ENCODE measurements at regions not wholly inside any gene's neighbourhood (a gene's known extent, or its start where the extent isn't known, plus 50 kb on each side); places are given as distances from the start of the nearest gene placed in this dataset.

GRCh38 chr4:114320126-114320525 lies 278.5 kb upstream of the UGT8 start:
- H3K27ac ChIP-seq (ENCODE audit: low read depth, low read length, poor library complexity, severe bottlenecking) = no peak overlapping the region
- no peak overlapping the region for H3K4me3 ChIP-seq (ENCODE audit: low read depth, low read length, poor library complexity, severe bottlenecking)
- H3K4me1 ChIP-seq (ENCODE audit: insufficient read depth, low read length, poor library complexity, severe bottlenecking) = no peaks in the 10 kb centered on the region
- ChIA-PET CTCF (no interaction called here), POLR2A (ENCODE audit: low non-redundant PET) (no interaction called here)
- no peaks in the 10 kb centered on the region for H3K9me3 ChIP-seq (ENCODE audit: low read depth, low read length, poor library complexity, severe bottlenecking)
- no peaks in the 10 kb centered on the region for H3K36me3 ChIP-seq (ENCODE audit: insufficient read depth, low read length, poor library complexity, severe bottlenecking)
- BruUV-seq (replicated peaks) = no TSS peak
- no peak for DNase-seq (ENCODE audit: low spot score)
- intact Hi-C loops (cut with micrococcal nuclease; ENCODE audit: unreplicated experiment) = no loop called here
- no peaks in the 10 kb centered on the region for H3K27me3 ChIP-seq (replicated peaks; ENCODE audit: insufficient read depth, low read depth, low read length, poor library complexity)
- TF ChIP-seq, protein P1, sequence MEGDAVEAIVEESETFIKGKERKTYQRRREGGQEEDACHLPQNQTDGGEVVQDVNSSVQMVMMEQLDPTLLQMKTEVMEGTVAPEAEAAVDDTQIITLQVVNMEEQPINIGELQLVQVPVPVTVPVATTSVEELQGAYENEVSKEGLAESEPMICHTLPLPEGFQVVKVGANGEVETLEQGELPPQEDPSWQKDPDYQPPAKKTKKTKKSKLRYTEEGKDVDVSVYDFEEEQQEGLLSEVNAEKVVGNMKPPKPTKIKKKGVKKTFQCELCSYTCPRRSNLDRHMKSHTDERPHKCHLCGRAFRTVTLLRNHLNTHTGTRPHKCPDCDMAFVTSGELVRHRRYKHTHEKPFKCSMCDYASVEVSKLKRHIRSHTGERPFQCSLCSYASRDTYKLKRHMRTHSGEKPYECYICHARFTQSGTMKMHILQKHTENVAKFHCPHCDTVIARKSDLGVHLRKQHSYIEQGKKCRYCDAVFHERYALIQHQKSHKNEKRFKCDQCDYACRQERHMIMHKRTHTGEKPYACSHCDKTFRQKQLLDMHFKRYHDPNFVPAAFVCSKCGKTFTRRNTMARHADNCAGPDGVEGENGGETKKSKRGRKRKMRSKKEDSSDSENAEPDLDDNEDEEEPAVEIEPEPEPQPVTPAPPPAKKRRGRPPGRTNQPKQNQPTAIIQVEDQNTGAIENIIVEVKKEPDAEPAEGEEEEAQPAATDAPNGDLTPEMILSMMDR (conservative IDR thresholded peaks at IDR 0.05; ENCODE audit: low read depth, low read length) = no peak
- TF ChIP-seq EZH2 (IDR thresholded peaks at IDR 0.05; ENCODE audit: borderline replicate concordance, low read depth, low read length, poor library complexity, severe bottlenecking) = no peak

DNA sequence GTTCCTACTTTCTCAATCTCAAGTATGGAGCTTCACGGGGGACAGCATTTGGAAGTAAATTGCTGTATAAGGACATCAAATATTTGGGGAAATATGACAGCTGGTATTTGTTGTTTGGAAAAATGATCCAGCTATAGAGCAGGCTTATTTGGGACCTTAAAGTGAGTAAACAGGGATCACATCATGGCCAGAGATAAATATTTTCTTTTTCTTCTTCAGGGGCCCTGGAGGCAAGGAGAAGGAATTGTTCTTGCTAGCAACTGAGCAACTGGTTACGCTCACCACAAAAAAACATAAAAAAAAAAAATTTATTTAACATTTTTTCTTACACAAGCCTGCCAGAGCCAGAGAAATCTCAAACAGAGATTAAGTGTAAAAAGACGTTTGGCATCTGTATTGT lies 277.2 kb upstream of the UGT8 start:
- POLR2A ChIA-PET (ENCODE audit: low non-redundant PET) = no interaction called here
- no TSS peak for BruUV-seq (replicated peaks)
- CTCF ChIA-PET = no interaction called here
- Histone ChIP-seq H3K4me3 (ENCODE audit: low read depth, low read length, poor library complexity, severe bottlenecking) (no peak overlapping the region), H3K4me1 (ENCODE audit: insufficient read depth, low read length, poor library complexity, severe bottlenecking) (no peaks in the 10 kb centered on the region), H3K27me3 (replicated peaks; ENCODE audit: insufficient read depth, low read depth, low read length, poor library complexity) (no peaks in the 10 kb centered on the region), H3K27ac (ENCODE audit: low read depth, low read length, poor library complexity, severe bottlenecking) (no peak overlapping the region), H3K9me3 (ENCODE audit: low read depth, low read length, poor library complexity, severe bottlenecking) (no peaks in the 10 kb centered on the region), H3K36me3 (ENCODE audit: insufficient read depth, low read length, poor library complexity, severe bottlenecking) (no peaks in the 10 kb centered on the region)
- TF ChIP-seq, protein P1 (conservative IDR thresholded peaks at IDR 0.05; ENCODE audit: low read depth, low read length) = no peak
- intact Hi-C loops (cut with micrococcal nuclease; ENCODE audit: unreplicated experiment) = no loop called here
- DNase-seq (ENCODE audit: low spot score) = no peak

GRCh38 chr4:114323841-114324240 lies 274.8 kb upstream of the UGT8 start:
- POLR2A ChIA-PET (ENCODE audit: low non-redundant PET) = no interaction called here
- CTCF ChIA-PET = no interaction called here
- H3K4me3 ChIP-seq (ENCODE audit: low read depth, low read length, poor library complexity, severe bottlenecking) = no peak overlapping the region

More at GRCh38 chr4:114323841-114324240, 274.8 kb upstream of the UGT8 start:
- intact Hi-C loops (cut with micrococcal nuclease; ENCODE audit: unreplicated experiment) = no loop called here
- Histone ChIP-seq H3K4me1 (ENCODE audit: insufficient read depth, low read length, poor library complexity, severe bottlenecking) (no peaks in the 10 kb centered on the region), H3K9me3 (ENCODE audit: low read depth, low read length, poor library complexity, severe bottlenecking) (no peaks in the 10 kb centered on the region), H3K27ac (ENCODE audit: low read depth, low read length, poor library complexity, severe bottlenecking) (no peak overlapping the region), H3K27me3 (replicated peaks; ENCODE audit: insufficient read depth, low read depth, low read length, poor library complexity) (no peaks in the 10 kb centered on the region), H3K36me3 (ENCODE audit: insufficient read depth, low read length, poor library complexity, severe bottlenecking) (no peaks in the 10 kb centered on the region)
- DNase-seq (ENCODE audit: low spot score) = no peak
- TF ChIP-seq, protein P1 (conservative IDR thresholded peaks at IDR 0.05; ENCODE audit: low read depth, low read length) = no peak
- TF ChIP-seq EZH2 (IDR thresholded peaks at IDR 0.05; ENCODE audit: borderline replicate concordance, low read depth, low read length, poor library complexity, severe bottlenecking) = no peak
- no TSS peak for BruUV-seq (replicated peaks)
